AG04449 (cell line): ENCODE measurements at regions not wholly inside any gene's neighbourhood (a gene's known extent, or its start where the extent isn't known, plus 50 kb on each side); places are given as distances from the start of the nearest gene placed in this dataset.

Experiments
- CTCF ChIA-PET: fragments of 350-600 bp; formaldehyde crosslinking; extraction: SDS; loops from one replicate; lab custom pipeline; 2021; ENCODE audit warnings: antibody characterized with exemption; lab: Yijun Ruan, JAX
- POLR2A ChIA-PET: fragments of 400-600, 350-600 bp; formaldehyde crosslinking; extraction: SDS; loops from one replicate; lab custom pipeline; 2020; ENCODE audit warnings: antibody characterized with exemption, inconsistent platforms; lab: Yijun Ruan, JAX
- DNase-seq: peaks from one replicate; pipeline ENCODE4 v3.0.0-alpha.2; 2010; ENCODE audit warnings: low read depth, low spot score
- H3K4me3 ChIP-seq: 2 replicates; pipeline ENCODE4 v1.5.1; 2011; ENCODE audit warnings: low read depth, mild to moderate bottlenecking, control low read depth, low read length
- TF ChIP-seq, protein P1 (sequence below): IDR thresholded peaks from one replicate; pipeline ENCODE4 v1.5.1; 2011; ENCODE audit warnings: mild to moderate bottlenecking, moderate library complexity, low read length, control low read depth, inconsistent platforms; ENCODE audit not compliant: insufficient read depth; ENCODE audit errors: missing control alignments

DNA sequence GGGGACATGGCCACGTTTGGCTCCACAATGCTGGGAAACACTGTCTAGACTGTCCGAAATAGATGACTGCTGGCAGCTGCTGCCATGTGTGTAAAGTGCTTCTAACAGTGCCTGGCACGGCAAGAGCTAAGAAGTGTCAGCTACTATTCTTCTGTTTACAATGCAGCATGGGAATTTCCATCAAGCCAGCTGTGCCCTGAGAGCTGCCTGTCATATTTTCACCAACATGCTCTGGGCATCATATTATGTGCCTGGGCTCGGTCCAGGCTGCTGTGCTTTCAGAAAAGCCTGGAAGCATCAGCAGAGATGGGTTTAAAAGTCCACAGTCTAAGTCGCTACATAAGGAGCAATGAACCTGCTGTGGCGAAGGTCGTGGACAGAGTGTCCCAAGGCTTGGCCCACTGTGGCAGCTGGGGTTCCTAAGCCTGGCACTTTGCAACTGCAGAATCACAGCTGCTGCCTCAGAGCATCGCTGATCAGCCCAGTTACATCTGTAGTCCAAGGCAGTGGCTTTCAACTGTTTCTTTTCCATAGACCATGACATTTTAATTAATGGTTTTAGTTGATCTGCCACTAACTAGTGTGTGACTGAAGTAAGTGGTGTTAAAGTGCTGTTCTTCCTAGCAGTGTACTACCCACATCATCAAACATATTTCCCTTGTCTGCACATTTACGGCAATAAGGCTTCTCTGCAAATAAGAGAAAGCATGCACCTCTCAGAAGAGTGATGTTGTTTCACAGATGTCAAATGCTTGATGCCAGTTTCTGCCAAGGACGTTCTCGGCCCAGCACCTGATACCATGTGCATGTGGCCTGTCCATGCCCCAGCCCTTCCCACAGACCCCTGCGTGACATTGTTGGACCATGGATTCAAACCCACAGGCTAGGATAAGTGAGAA, 95.7 kb upstream of the C1QTNF9B start:
- ChIA-PET CTCF (interaction anchor here (0.7 kb wide), 1 partner anchor 226 kb away, joined by 3 read pairs; no protein-coding TSS in a partner anchor), POLR2A (no interaction called here)
- TF ChIP-seq, protein P1, sequence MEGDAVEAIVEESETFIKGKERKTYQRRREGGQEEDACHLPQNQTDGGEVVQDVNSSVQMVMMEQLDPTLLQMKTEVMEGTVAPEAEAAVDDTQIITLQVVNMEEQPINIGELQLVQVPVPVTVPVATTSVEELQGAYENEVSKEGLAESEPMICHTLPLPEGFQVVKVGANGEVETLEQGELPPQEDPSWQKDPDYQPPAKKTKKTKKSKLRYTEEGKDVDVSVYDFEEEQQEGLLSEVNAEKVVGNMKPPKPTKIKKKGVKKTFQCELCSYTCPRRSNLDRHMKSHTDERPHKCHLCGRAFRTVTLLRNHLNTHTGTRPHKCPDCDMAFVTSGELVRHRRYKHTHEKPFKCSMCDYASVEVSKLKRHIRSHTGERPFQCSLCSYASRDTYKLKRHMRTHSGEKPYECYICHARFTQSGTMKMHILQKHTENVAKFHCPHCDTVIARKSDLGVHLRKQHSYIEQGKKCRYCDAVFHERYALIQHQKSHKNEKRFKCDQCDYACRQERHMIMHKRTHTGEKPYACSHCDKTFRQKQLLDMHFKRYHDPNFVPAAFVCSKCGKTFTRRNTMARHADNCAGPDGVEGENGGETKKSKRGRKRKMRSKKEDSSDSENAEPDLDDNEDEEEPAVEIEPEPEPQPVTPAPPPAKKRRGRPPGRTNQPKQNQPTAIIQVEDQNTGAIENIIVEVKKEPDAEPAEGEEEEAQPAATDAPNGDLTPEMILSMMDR = no peak
- no peak for DNase-seq
- H3K4me3 ChIP-seq = no peak overlapping the region

DNA sequence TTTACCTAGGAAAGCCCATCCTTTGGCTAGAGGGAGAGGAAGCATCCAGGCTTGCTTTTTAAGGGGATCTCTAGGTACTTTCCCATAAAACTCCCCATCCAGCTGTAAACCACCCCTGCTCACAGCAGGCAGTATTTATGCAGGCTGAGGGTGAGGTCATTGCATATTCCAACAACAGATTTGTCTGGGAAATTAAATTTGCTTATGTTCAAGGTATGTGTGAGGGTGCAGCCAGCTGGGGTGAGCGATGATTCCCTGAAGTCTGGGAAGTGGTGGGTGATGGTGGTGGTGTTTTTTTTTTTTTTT, 96.3 kb upstream of the C1QTNF9B start:
- POLR2A ChIA-PET = no interaction called here
- no peak overlapping the region for H3K4me3 ChIP-seq
- CTCF ChIA-PET = no interaction called here
- TF ChIP-seq, protein P1 = no peak
- no peak for DNase-seq

DNA sequence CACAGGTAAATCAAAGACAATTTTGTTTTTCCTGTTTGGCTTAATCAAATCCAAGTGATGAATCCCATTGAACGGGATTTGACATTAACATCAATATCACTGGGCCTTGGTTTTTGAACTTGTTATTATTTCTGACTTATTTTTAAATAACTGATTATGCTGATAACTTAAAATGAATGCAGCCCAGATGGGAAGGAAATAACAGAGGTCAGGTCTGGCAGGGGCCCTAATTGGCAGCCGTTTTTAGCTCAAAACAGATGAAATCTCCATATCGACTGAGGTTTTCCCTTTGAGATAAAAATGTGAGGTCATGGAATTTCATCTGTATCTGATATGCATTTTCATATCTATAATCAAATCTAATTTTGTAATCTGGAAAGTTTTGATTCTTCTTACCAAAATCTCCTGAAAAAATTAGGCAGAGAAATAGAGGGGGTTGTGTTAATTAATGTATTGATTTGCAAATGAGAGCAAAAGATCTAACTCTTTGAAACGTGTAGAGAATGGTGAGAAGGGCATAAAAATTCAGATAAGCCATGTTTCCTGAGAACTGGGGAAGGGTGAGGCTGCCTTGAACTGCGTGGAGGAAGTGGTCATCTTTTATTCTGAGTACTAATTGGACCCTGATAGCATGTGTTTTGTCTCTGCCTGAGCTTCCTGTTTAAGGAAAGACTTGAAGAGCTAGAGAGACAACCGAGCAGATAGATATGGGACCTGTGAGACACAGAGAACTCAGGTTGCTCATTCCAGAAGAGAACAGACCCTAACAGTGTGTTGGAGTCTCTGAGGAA, 98.2 kb upstream of the C1QTNF9B start:
- TF ChIP-seq, protein P1 = no peak
- ChIA-PET CTCF (interaction anchor here (1.0 to 5.9 kb wide), 4 partner anchors 10 to 224 kb away, joined by 3 to 33 read pairs (median 6); no protein-coding TSS in a partner anchor), POLR2A (no interaction called here)
- no peak for DNase-seq
- no peak overlapping the region for H3K4me3 ChIP-seq

DNA sequence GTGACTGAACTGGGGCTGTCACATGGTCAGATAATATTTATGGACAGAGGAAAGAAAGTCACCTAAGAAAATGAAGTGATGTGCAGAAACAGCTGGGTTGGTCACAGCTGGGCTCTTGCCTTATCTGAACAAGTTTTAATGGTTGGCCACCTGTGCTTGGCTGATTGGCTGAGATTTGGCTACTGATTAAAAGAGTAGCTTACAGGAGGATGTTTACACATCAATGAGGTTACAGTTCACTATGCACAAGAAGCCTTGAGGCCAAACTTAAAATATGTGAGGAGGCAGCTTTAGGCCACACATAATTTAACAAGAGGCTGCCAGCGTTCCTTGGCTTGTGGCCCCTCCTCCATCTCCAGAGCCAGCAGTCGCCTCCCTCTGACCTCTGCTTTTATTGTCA, 99.2 kb upstream of the C1QTNF9B start:
- ChIA-PET POLR2A (no interaction called here), CTCF (interaction anchor here (0.8 to 5.9 kb wide), 4 partner anchors 10 to 230 kb away, joined by 3 to 33 read pairs (median 6); no protein-coding TSS in a partner anchor)
- H3K4me3 ChIP-seq = no peak overlapping the region
- no peak for DNase-seq
- TF ChIP-seq, protein P1 = no peak

DNA sequence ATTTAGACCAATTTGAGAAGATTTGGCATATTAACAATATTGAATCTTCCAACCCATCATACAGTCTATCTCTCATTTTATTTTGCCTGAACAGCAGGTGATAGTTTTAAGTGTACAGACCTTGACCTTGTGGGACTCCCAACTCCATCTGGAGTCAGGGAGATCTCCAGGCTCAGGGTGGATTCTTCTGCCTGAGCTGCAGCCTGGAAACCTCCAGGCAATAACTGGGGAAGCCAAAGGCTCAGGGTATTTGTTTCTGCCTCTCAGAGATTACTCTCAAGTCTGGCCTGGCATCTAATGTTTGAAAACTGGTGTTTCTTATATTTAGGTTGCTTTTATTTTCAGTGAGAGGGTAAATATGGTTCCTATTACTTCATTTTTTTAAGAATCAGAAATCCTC, 102.1 kb upstream of the C1QTNF9B start:
- DNase-seq = no peak
- CTCF ChIA-PET = interaction anchor here (1.2 to 5.9 kb wide), 3 partner anchors 15 to 229 kb away, joined by 3 to 33 read pairs (median 6); no protein-coding TSS in a partner anchor
- POLR2A ChIA-PET = no interaction called here
- TF ChIP-seq, protein P1 = no peak
- H3K4me3 ChIP-seq = no peak overlapping the region
